Loucy (cell line): ENCODE measurements at regions not wholly inside any gene's neighbourhood (a gene's known extent, or its start where the extent isn't known, plus 50 kb on each side); places are given as distances from the start of the nearest gene placed in this dataset.

Experiments used
- H2AFZ ChIP-seq: fragments of 200-600 bp; sonication (generic); 2 replicates; pipeline ENCODE4 v1.6.0; 2016; ENCODE audit warnings: antibody characterized with exemption, mild to moderate bottlenecking, low read length, moderate library complexity
- H3F3A ChIP-seq: fragments of 200-600 bp; 2 replicates; pipeline ENCODE4 v1.6.0; 2016; ENCODE audit warnings: antibody characterized with exemption, low read depth, mild to moderate bottlenecking
- H3K27me3 ChIP-seq: fragments of 200-600 bp; sonication (generic); 2 replicates; pipeline ENCODE4 v1.6.1; 2014; ENCODE audit warnings: low read length, mild to moderate bottlenecking; ENCODE audit not compliant: insufficient read depth, poor library complexity, severe bottlenecking
- H3K36me3 ChIP-seq: fragments of 200-600 bp; sonication (generic); 2 replicates; pipeline ENCODE4 v1.6.1; 2016; ENCODE audit warnings: low read length; ENCODE audit not compliant: insufficient read depth
- H3K4me1 ChIP-seq: fragments of 200-600 bp; sonication (generic); 2 replicates; pipeline ENCODE4 v1.5.1; 2014; ENCODE audit warnings: low read length, mild to moderate bottlenecking; ENCODE audit not compliant: insufficient read depth, poor library complexity, severe bottlenecking
- H3K4me2 ChIP-seq: fragments of 200-600 bp; sonication (generic); 2 replicates; pipeline ENCODE4 v1.6.0; 2014; ENCODE audit warnings: antibody characterized with exemption, low read length, low read depth, mild to moderate bottlenecking; ENCODE audit not compliant: poor library complexity, severe bottlenecking
- H3K4me3 ChIP-seq: fragments of 200-600 bp; sonication (generic); 2 replicates; pipeline ENCODE4 v1.5.1; 2014; ENCODE audit warnings: low read length, mild to moderate bottlenecking, mixed read lengths; ENCODE audit not compliant: poor library complexity, severe bottlenecking
- H3K79me2 ChIP-seq: fragments of 200-600 bp; sonication (generic); 2 replicates; pipeline ENCODE4 v1.6.1; 2014; ENCODE audit warnings: low read length; ENCODE audit not compliant: insufficient read depth
- H3K9ac ChIP-seq: fragments of 200-600 bp; sonication (generic); 2 replicates; pipeline ENCODE4 v1.6.0; 2014; ENCODE audit warnings: mild to moderate bottlenecking, low read depth, low read length, moderate library complexity; ENCODE audit not compliant: poor library complexity, severe bottlenecking
- H3K9me2 ChIP-seq: fragments of 200-600 bp; sonication (generic); replicated peaks from 2 replicates; pipeline ENCODE4 v1.6.1; 2016; ENCODE audit warnings: low read depth, low read length, mixed read lengths
- H3K9me3 ChIP-seq: fragments of 200-600 bp; sonication (generic); 2 replicates; pipeline ENCODE4 v1.6.1; 2014; ENCODE audit warnings: mild to moderate bottlenecking, antibody characterized with exemption, low read length, low read depth; ENCODE audit not compliant: insufficient read depth
- H4K20me1 ChIP-seq: fragments of 200-600 bp; sonication (generic); 2 replicates; pipeline ENCODE4 v1.6.0; 2014; ENCODE audit warnings: antibody characterized with exemption, low read length, mild to moderate bottlenecking; ENCODE audit not compliant: insufficient read depth, poor library complexity, severe bottlenecking
- CTCF ChIP-seq: fragments of 200-600 bp; sonication (generic); conservative IDR thresholded peaks from 2 replicates; pipeline ENCODE4 v1.5.1; 2014; ENCODE audit warnings: mild to moderate bottlenecking, antibody characterized with exemption, low read length
- EZH2phosphoT487 ChIP-seq: fragments of 200-600 bp; IDR thresholded peaks from 2 replicates; pipeline ENCODE4 v1.6.1; 2018; ENCODE audit warnings: antibody characterized with exemption, mild to moderate bottlenecking, moderate library complexity, borderline replicate concordance

GRCh38 chr7:12868027-12868426 is 180.6 kb downstream of the ARL4A start:
- no peak overlapping the region for H3K9ac ChIP-seq
- H3K27me3 ChIP-seq, result no peaks in the 10 kb centered on the region
- H3F3A ChIP-seq, result no peaks in the 10 kb centered on the region
- H3K4me3 ChIP-seq, result no peak overlapping the region
- H3K4me2 ChIP-seq, result no peak overlapping the region
- H3K4me1 ChIP-seq, result no peaks in the 10 kb centered on the region
- TF ChIP-seq CTCF, result no peak
- no peak for TF ChIP-seq EZH2phosphoT487
- H2AFZ ChIP-seq, result no peak overlapping the region
- H3K9me2 ChIP-seq, result no peaks in the 10 kb centered on the region
- no peaks in the 10 kb centered on the region for H4K20me1 ChIP-seq
- no peaks in the 10 kb centered on the region for H3K36me3 ChIP-seq
- no peaks in the 10 kb centered on the region for H3K79me2 ChIP-seq
- no peaks in the 10 kb centered on the region for H3K9me3 ChIP-seq

- H3K4me1 ChIP-seq, result no peaks in the 10 kb centered on the region
- no peaks in the 10 kb centered on the region for H3K36me3 ChIP-seq
- no peaks in the 10 kb centered on the region for H3K9me2 ChIP-seq
- TF ChIP-seq EZH2phosphoT487 (no peak), CTCF (no peak)
- H3K79me2 ChIP-seq, result no peaks in the 10 kb centered on the region
- H3F3A ChIP-seq, result no peaks in the 10 kb centered on the region
- H3K9me3 ChIP-seq, result no peaks in the 10 kb centered on the region
- no peaks in the 10 kb centered on the region for H3K27me3 ChIP-seq
- H2AFZ ChIP-seq, result no peak overlapping the region
- no peaks in the 10 kb centered on the region for H4K20me1 ChIP-seq
- H3K9ac ChIP-seq, result no peak overlapping the region
- no peak overlapping the region for H3K4me3 ChIP-seq
- no peak overlapping the region for H3K4me2 ChIP-seq
These were observed 182.8 kb downstream of the ARL4A start for GRCh38 chr7:12870219-12870618.

- Histone ChIP-seq H3K27me3 (no peaks in the 10 kb centered on the region), H3K79me2 (no peaks in the 10 kb centered on the region), H3F3A (no peaks in the 10 kb centered on the region), H2AFZ (no peak overlapping the region), H3K4me3 (no peak overlapping the region), H3K36me3 (no peaks in the 10 kb centered on the region), H3K4me2 (no peak overlapping the region), H3K9me2 (no peaks in the 10 kb centered on the region), H4K20me1 (no peaks in the 10 kb centered on the region), H3K4me1 (no peaks in the 10 kb centered on the region), H3K9ac (no peak overlapping the region), H3K9me3 (no peaks in the 10 kb centered on the region)
- TF ChIP-seq CTCF, result no peak
- no peak for TF ChIP-seq EZH2phosphoT487
These were observed 185.1 kb downstream of the ARL4A start for GRCh38 chr7:12872487-12872886.
